WTC11 (cell line): ENCODE measurements at regions not wholly inside any gene's neighbourhood (a gene's known extent, or its start where the extent isn't known, plus 50 kb on each side); places are given as distances from the start of the nearest gene placed in this dataset.

Experiments used
- ATAC-seq: fragments of 200-7000 bp; cut with Tn5 transposase; 2 replicates; pipeline ENCODE4 v1.10.0; 2021; ENCODE audit warnings: mild to moderate bottlenecking, moderate library complexity
- CTCF ChIA-PET: fragments of 300-600 bp; sonication (Branson Sonifier 250); formaldehyde crosslinking; loops from one replicate; lab custom pipeline; 2021; ENCODE audit warnings: antibody characterized with exemption; lab: Charles Lee
- POLR2A ChIA-PET: fragments of 350-600 bp; sonication (Branson Sonifier 250); formaldehyde crosslinking; loops from one replicate; lab custom pipeline; 2021; ENCODE audit warnings: antibody characterized with exemption; lab: Charles Lee
- DNase-seq: peaks from one replicate; pipeline ENCODE4 v3.0.0; 2021; ENCODE audit warnings: low spot score
- H3K27ac Mint-ChIP-seq: 2 replicates; pipeline ENCODE4 v1.8.0; 2021; ENCODE audit warnings: mixed read lengths
- H3K27me3 Mint-ChIP-seq: 2 replicates; pipeline ENCODE4 v1.8.0; 2021; ENCODE audit warnings: low read depth, mild to moderate bottlenecking, moderate library complexity, mixed read lengths
- H3K36me3 Mint-ChIP-seq: 2 replicates; pipeline ENCODE4 v1.8.0; 2021; ENCODE audit warnings: mixed read lengths
- H3K4me1 Mint-ChIP-seq: 2 replicates; pipeline ENCODE4 v1.8.0; 2022; ENCODE audit warnings: mixed read lengths
- H3K4me3 Mint-ChIP-seq: 2 replicates; pipeline ENCODE4 v1.8.0; 2021; ENCODE audit warnings: mild to moderate bottlenecking, moderate library complexity, mixed read lengths
- H3K9me3 Mint-ChIP-seq: 2 replicates; pipeline ENCODE4 v1.8.0; 2021; ENCODE audit warnings: mixed read lengths
- ATF2 ChIP-seq: sonication (generic); formaldehyde crosslinking; IDR thresholded peaks from 2 replicates; pipeline ENCODE4 v1.8.1; 2022; ENCODE audit warnings: low read depth, missing genetic modification reagents, borderline replicate concordance
- CTCF ChIP-seq: fragments of 200-600 bp; IDR thresholded peaks from 2 replicates; pipeline ENCODE4 v1.8.0; 2022; ENCODE audit warnings: antibody characterized with exemption
- ERG ChIP-seq: fragments of 250-450 bp; sonication (Bioruptor Pico); IDR thresholded peaks from 2 replicates; pipeline ENCODE4 v1.8.0; 2021; ENCODE audit warnings: mild to moderate bottlenecking
- ETV6 ChIP-seq: sonication (generic); formaldehyde crosslinking; IDR thresholded peaks from 2 replicates; pipeline ENCODE4 v1.8.1; 2022; ENCODE audit warnings: mild to moderate bottlenecking, missing genetic modification reagents
- FOXJ3 ChIP-seq: sonication (generic); formaldehyde crosslinking; IDR thresholded peaks from 2 replicates; pipeline ENCODE4 v1.9.0; 2021; ENCODE audit warnings: missing genetic modification reagents, mild to moderate bottlenecking, borderline replicate concordance
- KAT7 ChIP-seq: sonication (generic); formaldehyde crosslinking; IDR thresholded peaks from 2 replicates; pipeline ENCODE4 v1.8.1; 2023; ENCODE audit warnings: missing genetic modification reagents, mild to moderate bottlenecking, borderline replicate concordance
- NR2C2 ChIP-seq: sonication (generic); formaldehyde crosslinking; IDR thresholded peaks from 2 replicates; pipeline ENCODE4 v1.8.0; 2022; ENCODE audit warnings: mild to moderate bottlenecking, missing genetic modification reagents
- PRDM15 ChIP-seq: sonication (generic); formaldehyde crosslinking; IDR thresholded peaks from 2 replicates; pipeline ENCODE4 v1.8.0; 2022; ENCODE audit warnings: missing genetic modification reagents
- RORB ChIP-seq: fragments of 250-450 bp; sonication (Bioruptor Pico); IDR thresholded peaks from 2 replicates; pipeline ENCODE4 v1.9.0; 2021; ENCODE audit warnings: mild to moderate bottlenecking
- USF1 ChIP-seq: sonication (generic); formaldehyde crosslinking; IDR thresholded peaks from 2 replicates; pipeline ENCODE4 v1.8.0; 2022; ENCODE audit warnings: mild to moderate bottlenecking, missing genetic modification reagents
- ZNF396 ChIP-seq: fragments of 250-450 bp; sonication (Bioruptor Pico); IDR thresholded peaks from 2 replicates; pipeline ENCODE4 v1.8.0; 2021; ENCODE audit warnings: mild to moderate bottlenecking, moderate library complexity, borderline replicate concordance
- TF ChIP-seq, protein P1 (sequence below): fragments of 250-450 bp; sonication (Bioruptor Pico); IDR thresholded peaks from 2 replicates; pipeline ENCODE4 v1.9.0; 2021; ENCODE audit warnings: moderate library complexity, mild to moderate bottlenecking, inconsistent platforms, borderline replicate concordance
- TF ChIP-seq, protein P2 (sequence below): sonication (generic); formaldehyde crosslinking; IDR thresholded peaks from 2 replicates; pipeline ENCODE4 v1.8.1; 2023; ENCODE audit warnings: mild to moderate bottlenecking, moderate library complexity, missing genetic modification reagents
- TF ChIP-seq, protein P3 (sequence below): sonication (generic); formaldehyde crosslinking; IDR thresholded peaks from 2 replicates; pipeline ENCODE4 v1.8.0; 2022; ENCODE audit warnings: mild to moderate bottlenecking, missing genetic modification reagents
- TF ChIP-seq, protein P4 (sequence below): sonication (generic); formaldehyde crosslinking; IDR thresholded peaks from 2 replicates; pipeline ENCODE4 v1.8.1; 2023; ENCODE audit warnings: mild to moderate bottlenecking, missing genetic modification reagents, moderate library complexity
- TF ChIP-seq, protein P5 (sequence below): fragments of 250-450 bp; sonication (Bioruptor Pico); IDR thresholded peaks from 2 replicates; pipeline ENCODE4 v1.9.0; 2021; ENCODE audit warnings: mild to moderate bottlenecking, borderline replicate concordance

- Mint-ChIP-seq H3K36me3 (no peaks in the 10 kb centered on the region), H3K4me3 (no peak overlapping the region)
- TF ChIP-seq, protein P1, sequence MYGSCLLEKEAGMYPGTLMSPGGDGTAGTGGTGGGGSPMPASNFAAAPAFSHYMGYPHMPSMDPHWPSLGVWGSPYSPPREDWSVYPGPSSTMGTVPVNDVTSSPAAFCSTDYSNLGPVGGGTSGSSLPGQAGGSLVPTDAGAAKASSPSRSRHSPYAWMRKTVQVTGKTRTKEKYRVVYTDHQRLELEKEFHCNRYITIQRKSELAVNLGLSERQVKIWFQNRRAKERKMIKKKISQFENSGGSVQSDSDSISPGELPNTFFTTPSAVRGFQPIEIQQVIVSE = no peak
- TF ChIP-seq CTCF = no peak
- no peak for TF ChIP-seq KAT7 (CRISPR knock-in tag)
- TF ChIP-seq USF1 (CRISPR knock-in tag) = no peak
- no peak for TF ChIP-seq ZNF396
- no peak for TF ChIP-seq ERG (CRISPR knock-in tag)
- TF ChIP-seq, protein P2, sequence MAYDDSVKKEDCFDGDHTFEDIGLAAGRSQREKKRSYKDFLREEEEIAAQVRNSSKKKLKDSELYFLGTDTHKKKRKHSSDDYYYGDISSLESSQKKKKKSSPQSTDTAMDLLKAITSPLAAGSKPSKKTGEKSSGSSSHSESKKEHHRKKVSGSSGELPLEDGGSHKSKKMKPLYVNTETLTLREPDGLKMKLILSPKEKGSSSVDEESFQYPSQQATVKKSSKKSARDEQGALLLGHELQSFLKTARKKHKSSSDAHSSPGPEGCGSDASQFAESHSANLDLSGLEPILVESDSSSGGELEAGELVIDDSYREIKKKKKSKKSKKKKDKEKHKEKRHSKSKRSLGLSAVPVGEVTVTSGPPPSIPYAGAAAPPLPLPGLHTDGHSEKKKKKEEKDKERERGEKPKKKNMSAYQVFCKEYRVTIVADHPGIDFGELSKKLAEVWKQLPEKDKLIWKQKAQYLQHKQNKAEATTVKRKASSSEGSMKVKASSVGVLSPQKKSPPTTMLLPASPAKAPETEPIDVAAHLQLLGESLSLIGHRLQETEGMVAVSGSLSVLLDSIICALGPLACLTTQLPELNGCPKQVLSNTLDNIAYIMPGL (CRISPR knock-in tag) = no peak
- TF ChIP-seq, protein P3, sequence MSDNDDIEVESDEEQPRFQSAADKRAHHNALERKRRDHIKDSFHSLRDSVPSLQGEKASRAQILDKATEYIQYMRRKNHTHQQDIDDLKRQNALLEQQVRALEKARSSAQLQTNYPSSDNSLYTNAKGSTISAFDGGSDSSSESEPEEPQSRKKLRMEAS (CRISPR knock-in tag) = no peak
- TF ChIP-seq ETV6 = no peak
- TF ChIP-seq, all 79 proteins: peak for 0
- no peak overlapping the region for H3K27ac Mint-ChIP-seq
- no peaks in the 10 kb centered on the region for H3K27me3 Mint-ChIP-seq
- POLR2A ChIA-PET = interaction anchor here (0.5 kb wide), 1 partner anchor 131 kb away, joined by 9 read pairs; no protein-coding TSS in a partner anchor
- DNase-seq = no peak
- CTCF ChIA-PET = no interaction called here
- no peak for ATAC-seq
- H3K9me3 Mint-ChIP-seq = peaks cover 7% of the 10 kb centered on the region
- H3K4me1 Mint-ChIP-seq = peaks cover 16% of the 10 kb centered on the region
These were observed 506.0 kb downstream of the DIPK2A start for GRCh38 chr3:144477593-144477992.

DNA sequence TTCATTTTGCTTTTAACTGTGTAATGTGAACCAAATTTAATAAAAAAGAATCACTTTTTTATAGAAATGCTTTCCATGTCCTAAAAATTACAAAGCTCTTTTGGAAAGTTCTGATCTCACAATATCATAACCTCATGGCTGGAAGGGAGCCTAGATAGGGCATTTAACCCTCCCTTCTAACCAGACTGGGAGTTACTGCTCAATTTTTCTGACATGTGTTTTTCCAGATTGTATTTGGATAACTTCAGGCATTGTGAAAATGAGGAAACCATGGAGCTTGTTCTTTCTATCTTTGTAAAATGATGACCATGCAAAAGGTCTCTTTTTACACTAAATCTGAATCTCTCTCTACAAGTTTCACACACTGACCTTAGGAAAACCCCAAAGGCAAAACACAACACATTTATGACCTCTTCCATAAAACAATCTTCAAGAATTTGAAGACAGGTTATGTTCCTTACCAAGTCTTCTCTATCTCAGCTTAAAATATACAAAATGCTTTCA lies 508.8 kb downstream of the DIPK2A start:
- Mint-ChIP-seq H3K4me3 (no peak overlapping the region), H3K36me3 (no peaks in the 10 kb centered on the region), H3K4me1 (peaks cover 30% of the 10 kb centered on the region), H3K9me3 (peaks cover 7% of the 10 kb centered on the region), H3K27me3 (no peaks in the 10 kb centered on the region), H3K27ac (no peak overlapping the region)
- DNase-seq = no peak
- CTCF ChIA-PET = no interaction called here
- POLR2A ChIA-PET = no interaction called here
- no peak for ATAC-seq
- TF ChIP-seq FOXJ3 (CRISPR knock-in tag) = no peak
- TF ChIP-seq ATF2 (CRISPR knock-in tag) = no peak
- TF ChIP-seq, protein P4, sequence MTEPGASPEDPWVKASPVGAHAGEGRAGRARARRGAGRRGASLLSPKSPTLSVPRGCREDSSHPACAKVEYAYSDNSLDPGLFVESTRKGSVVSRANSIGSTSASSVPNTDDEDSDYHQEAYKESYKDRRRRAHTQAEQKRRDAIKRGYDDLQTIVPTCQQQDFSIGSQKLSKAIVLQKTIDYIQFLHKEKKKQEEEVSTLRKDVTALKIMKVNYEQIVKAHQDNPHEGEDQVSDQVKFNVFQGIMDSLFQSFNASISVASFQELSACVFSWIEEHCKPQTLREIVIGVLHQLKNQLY (CRISPR knock-in tag) = no peak
- no peak for TF ChIP-seq NR2C2 (CRISPR knock-in tag)
- TF ChIP-seq PRDM15 = no peak
- TF ChIP-seq, protein P5, sequence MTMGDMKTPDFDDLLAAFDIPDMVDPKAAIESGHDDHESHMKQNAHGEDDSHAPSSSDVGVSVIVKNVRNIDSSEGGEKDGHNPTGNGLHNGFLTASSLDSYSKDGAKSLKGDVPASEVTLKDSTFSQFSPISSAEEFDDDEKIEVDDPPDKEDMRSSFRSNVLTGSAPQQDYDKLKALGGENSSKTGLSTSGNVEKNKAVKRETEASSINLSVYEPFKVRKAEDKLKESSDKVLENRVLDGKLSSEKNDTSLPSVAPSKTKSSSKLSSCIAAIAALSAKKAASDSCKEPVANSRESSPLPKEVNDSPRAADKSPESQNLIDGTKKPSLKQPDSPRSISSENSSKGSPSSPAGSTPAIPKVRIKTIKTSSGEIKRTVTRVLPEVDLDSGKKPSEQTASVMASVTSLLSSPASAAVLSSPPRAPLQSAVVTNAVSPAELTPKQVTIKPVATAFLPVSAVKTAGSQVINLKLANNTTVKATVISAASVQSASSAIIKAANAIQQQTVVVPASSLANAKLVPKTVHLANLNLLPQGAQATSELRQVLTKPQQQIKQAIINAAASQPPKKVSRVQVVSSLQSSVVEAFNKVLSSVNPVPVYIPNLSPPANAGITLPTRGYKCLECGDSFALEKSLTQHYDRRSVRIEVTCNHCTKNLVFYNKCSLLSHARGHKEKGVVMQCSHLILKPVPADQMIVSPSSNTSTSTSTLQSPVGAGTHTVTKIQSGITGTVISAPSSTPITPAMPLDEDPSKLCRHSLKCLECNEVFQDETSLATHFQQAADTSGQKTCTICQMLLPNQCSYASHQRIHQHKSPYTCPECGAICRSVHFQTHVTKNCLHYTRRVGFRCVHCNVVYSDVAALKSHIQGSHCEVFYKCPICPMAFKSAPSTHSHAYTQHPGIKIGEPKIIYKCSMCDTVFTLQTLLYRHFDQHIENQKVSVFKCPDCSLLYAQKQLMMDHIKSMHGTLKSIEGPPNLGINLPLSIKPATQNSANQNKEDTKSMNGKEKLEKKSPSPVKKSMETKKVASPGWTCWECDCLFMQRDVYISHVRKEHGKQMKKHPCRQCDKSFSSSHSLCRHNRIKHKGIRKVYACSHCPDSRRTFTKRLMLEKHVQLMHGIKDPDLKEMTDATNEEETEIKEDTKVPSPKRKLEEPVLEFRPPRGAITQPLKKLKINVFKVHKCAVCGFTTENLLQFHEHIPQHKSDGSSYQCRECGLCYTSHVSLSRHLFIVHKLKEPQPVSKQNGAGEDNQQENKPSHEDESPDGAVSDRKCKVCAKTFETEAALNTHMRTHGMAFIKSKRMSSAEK (CRISPR knock-in tag) = no peak
- no peak for TF ChIP-seq RORB
